Keratinocyte (primary cell): ENCODE measurements at regions not wholly inside any gene's neighbourhood (a gene's known extent, or its start where the extent isn't known, plus 50 kb on each side); places are given as distances from the start of the nearest gene placed in this dataset.
"Not testable (repeated sequence)": the region's sequence is repeated elsewhere in the genome, so short reads cannot be mapped to it uniquely, and the experiment has no call there.

ENCODE experiments used
- CTCF ChIP-seq, 3 experiments: IDR thresholded peaks in 1 of 3; conservative IDR thresholded peaks in 1 of 3; optimal IDR thresholded peaks in 1 of 3; 2 replicates in 2 of 3; 3 replicates in 1 of 3; pipeline versions ENCODE3 to v1.5.1; 2011; ENCODE audit warnings: low read length in 3 of 3, mild to moderate bottlenecking in 3 of 3, moderate library complexity in 2 of 3, control low read depth in 1 of 3, inconsistent platforms in 1 of 3; ENCODE audit not compliant: insufficient read depth in 2 of 3; ENCODE audit errors: extremely low read depth in 1 of 3
- EZH2 ChIP-seq: IDR thresholded peaks from one replicate; pipeline ENCODE4 v1.6.1; 2012; ENCODE audit warnings: inconsistent platforms, mild to moderate bottlenecking, low read length, moderate library complexity

DNA sequence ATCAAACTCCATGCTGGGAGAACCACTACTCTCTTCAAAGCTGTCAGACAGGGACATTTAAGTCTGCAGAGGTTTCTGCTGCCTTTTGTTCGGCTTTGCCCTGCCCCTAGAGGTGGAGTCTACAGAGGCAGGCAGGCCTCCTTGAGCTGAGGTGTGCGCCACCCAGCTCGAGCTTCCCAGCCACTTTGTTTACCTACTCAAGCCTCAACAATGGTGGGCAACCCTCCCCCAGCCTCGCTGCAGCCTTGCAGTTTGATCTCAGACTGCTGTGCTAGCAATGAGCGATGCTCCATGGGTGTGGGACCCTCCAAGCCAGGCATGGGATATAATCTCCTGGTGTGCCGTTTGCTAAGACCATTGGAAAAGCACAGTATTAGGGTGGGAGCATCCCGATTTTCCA lies 185.3 kb downstream of the COX18 start:
- not testable (repeated sequence) for TF ChIP-seq CTCF (optimal IDR thresholded peaks at IDR 0.05 in 1 of 3, IDR thresholded peaks at IDR 0.05 in 1 of 3, conservative IDR thresholded peaks at IDR 0.05 in 1 of 3; ENCODE audit: extremely low read depth in 1 of 3, insufficient read depth in 2 of 3, low read length in 3 of 3); EZH2
